ENCODE measurements at regions not wholly inside any gene's neighbourhood (a gene's known extent, or its start where the extent isn't known, plus 50 kb on each side); places are given as distances from the start of the nearest gene placed in this dataset.

GRCh38 chr5:26009742-26010141, 1028.6 kb downstream of the CDH9 start:
- Mint-ChIP-seq H3K4me3 (no peak overlapping the region), H3K27ac (no peak overlapping the region), H3K27me3 (ENCODE audit: insufficient read depth) (no peaks in the 10 kb centered on the region), H3K4me1 (ENCODE audit: low read depth) (no peaks in the 10 kb centered on the region), H3K36me3 (ENCODE audit: low read depth) (no peaks in the 10 kb centered on the region), H3K9me3 (peaks cover 30% of the 10 kb centered on the region)
- no peak for DNase-seq
- TF ChIP-seq CTCF (IDR thresholded peaks at IDR 0.05): no peak

GRCh38 chr5:26003966-26004365, 1034.4 kb downstream of the CDH9 start:
- TF ChIP-seq CTCF (IDR thresholded peaks at IDR 0.05): no peak
- H3K27ac Mint-ChIP-seq: no peak overlapping the region
- peaks cover 36% of the 10 kb centered on the region for H3K9me3 Mint-ChIP-seq
- H3K27me3 Mint-ChIP-seq (ENCODE audit: insufficient read depth): no peaks in the 10 kb centered on the region
- H3K4me1 Mint-ChIP-seq (ENCODE audit: low read depth): no peaks in the 10 kb centered on the region
- DNase-seq: no peak
- no peaks in the 10 kb centered on the region for H3K36me3 Mint-ChIP-seq (ENCODE audit: low read depth)
- H3K4me3 Mint-ChIP-seq: no peak overlapping the region

GRCh38 chr5:25995209-25995608, 1043.2 kb downstream of the CDH9 start:
- H3K27ac Mint-ChIP-seq: no peak overlapping the region
- H3K27me3 Mint-ChIP-seq (ENCODE audit: insufficient read depth): no peaks in the 10 kb centered on the region; the same call in 1 of the 2 replicates
- no peak for TF ChIP-seq CTCF (IDR thresholded peaks at IDR 0.05)
- H3K4me1 Mint-ChIP-seq (ENCODE audit: low read depth): no peaks in the 10 kb centered on the region
- no peak overlapping the region for H3K4me3 Mint-ChIP-seq
- DNase-seq: no peak
- H3K9me3 Mint-ChIP-seq: peaks cover 22% of the 10 kb centered on the region
- no peaks in the 10 kb centered on the region for H3K36me3 Mint-ChIP-seq (ENCODE audit: low read depth)

- Mint-ChIP-seq H3K27ac (no peak overlapping the region), H3K36me3 (ENCODE audit: low read depth) (no peaks in the 10 kb centered on the region), H3K27me3 (ENCODE audit: insufficient read depth) (no peaks in the 10 kb centered on the region; the same call in 1 of the 2 replicates), H3K9me3 (peaks cover 27% of the 10 kb centered on the region), H3K4me1 (ENCODE audit: low read depth) (no peaks in the 10 kb centered on the region), H3K4me3 (no peak overlapping the region)
- DNase-seq: no peak
- no peak for TF ChIP-seq CTCF (IDR thresholded peaks at IDR 0.05)
Measured at GRCh38 chr5:25993701-25994100, 1044.7 kb downstream of the CDH9 start.

- no peak for TF ChIP-seq CTCF (IDR thresholded peaks at IDR 0.05)
- Mint-ChIP-seq H3K4me1 (ENCODE audit: low read depth) (no peaks in the 10 kb centered on the region), H3K9me3 (peaks cover 26% of the 10 kb centered on the region), H3K4me3 (no peak overlapping the region), H3K36me3 (ENCODE audit: low read depth) (no peaks in the 10 kb centered on the region), H3K27ac (no peak overlapping the region), H3K27me3 (ENCODE audit: insufficient read depth) (no peaks in the 10 kb centered on the region; the same call in 1 of the 2 replicates)
- no peak for DNase-seq
Measured at GRCh38 chr5:25991639-25992038, 1046.7 kb downstream of the CDH9 start.

- Mint-ChIP-seq H3K9me3 (peaks cover 23% of the 10 kb centered on the region), H3K27ac (no peak overlapping the region), H3K27me3 (ENCODE audit: insufficient read depth) (no peaks in the 10 kb centered on the region), H3K4me3 (no peak overlapping the region), H3K36me3 (ENCODE audit: low read depth) (no peaks in the 10 kb centered on the region), H3K4me1 (ENCODE audit: low read depth) (no peaks in the 10 kb centered on the region)
- TF ChIP-seq CTCF (IDR thresholded peaks at IDR 0.05): no peak
- DNase-seq: no peak
Measured at GRCh38 chr5:25990771-25991170, 1047.6 kb downstream of the CDH9 start.

Measured in HFFc6 (cell line).